B cell (primary cell): ENCODE measurements at regions not wholly inside any gene's neighbourhood (a gene's known extent, or its start where the extent isn't known, plus 50 kb on each side); places are given as distances from the start of the nearest gene placed in this dataset.

Experiments used
- ATAC-seq: fragments of 200-7000 bp; cut with Tn5 transposase; one replicate; pipeline ENCODE4 v1.10.0; 2021; ENCODE audit warnings: low read depth, mild to moderate bottlenecking, moderate number of reproducible peaks, moderate library complexity
- CTCF ChIA-PET: fragments of 350-600 bp; sonication (Branson Sonifier 250); formaldehyde crosslinking; loops from one replicate; lab custom pipeline; 2021; ENCODE audit warnings: antibody characterized with exemption, inconsistent platforms; lab: Charles Lee
- POLR2A ChIA-PET: fragments of 350-600 bp; sonication (Branson Sonifier 250); formaldehyde crosslinking; loops from one replicate; lab custom pipeline; 2021; ENCODE audit warnings: antibody characterized with exemption; lab: Charles Lee
- DNase-seq: peaks from one replicate; pipeline ENCODE4 v3.0.0; 2013
- H2AFZ ChIP-seq: 2 replicates; pipeline ENCODE4 v1.6.1; 2012; ENCODE audit warnings: mild to moderate bottlenecking, low read depth, low read length; ENCODE audit not compliant: insufficient read depth, poor library complexity, severe bottlenecking
- H3K27ac ChIP-seq, 2 donors: 1 replicate in 1 of 2; 2 replicates in 1 of 2; pipeline ENCODE4 v1.5.1; 2012 to 2013; ENCODE audit warnings: low read length in 2 of 2, mild to moderate bottlenecking in 2 of 2, moderate library complexity in 1 of 2
- H3K27me3 ChIP-seq, 4 experiments: fragments of 200-600 bp in 1 of 4; sonication (generic) in 1 of 4; replicated peaks in 1 of 4; 1 replicate in 2 of 4; 2 replicates in 2 of 4; pipeline versions ENCODE4 v1.6.1 to v1.7.0; 2013 to 2016; ENCODE audit warnings: low read length in 3 of 4, mild to moderate bottlenecking in 2 of 4, mixed read lengths in 1 of 4, moderate library complexity in 1 of 4; ENCODE audit not compliant: insufficient read depth in 4 of 4, control insufficient read depth in 3 of 4; ENCODE audit errors: control extremely low read depth in 1 of 4
- H3K36me3 ChIP-seq, 2 experiments: replicated peaks in 1 of 2; 1 replicate in 1 of 2; 2 replicates in 1 of 2; pipeline versions ENCODE4 v1.6.1 to v1.7.1; 2013; ENCODE audit warnings: low read length in 1 of 2; ENCODE audit not compliant: insufficient read depth in 2 of 2, control insufficient read depth in 1 of 2; ENCODE audit errors: control extremely low read depth in 1 of 2, extremely low read depth in 1 of 2
- H3K4me1 ChIP-seq, 2 donors: fragments of 200-600 bp in 1 of 2; sonication (generic) in 1 of 2; 1 replicate in 1 of 2; 2 replicates in 1 of 2; pipeline versions ENCODE4 v1.5.1 to v1.6.1; 2013 to 2017; ENCODE audit warnings: low read length in 2 of 2; ENCODE audit not compliant: control insufficient read depth in 2 of 2, insufficient read depth in 2 of 2
- H3K4me2 ChIP-seq: replicated peaks from 2 replicates; pipeline ENCODE3; 2012; ENCODE audit warnings: mild to moderate bottlenecking, low read depth, low read length; ENCODE audit not compliant: poor library complexity, severe bottlenecking
- H3K4me3 ChIP-seq, 5 experiments: fragments of 200-600 bp in 1 of 5; sonication (generic) in 1 of 5; 1 replicate in 3 of 5; 2 replicates in 2 of 5; pipeline versions ENCODE4 v1.5.1 to v1.7.0; 2011 to 2016; ENCODE audit warnings: low read length in 4 of 5, mild to moderate bottlenecking in 4 of 5, low read depth in 2 of 5, control low read depth in 1 of 5, moderate library complexity in 1 of 5; ENCODE audit not compliant: insufficient read depth in 1 of 5; ENCODE audit errors: control extremely low read depth in 1 of 5, extremely low read depth in 1 of 5
- H3K79me2 ChIP-seq: fragments of 200-600 bp; sonication (generic); one replicate; pipeline ENCODE4 v1.6.0; 2016; ENCODE audit warnings: low read length; ENCODE audit not compliant: control insufficient read depth, insufficient read depth
- H3K9ac ChIP-seq: fragments of 200-600 bp; sonication (generic); 2 replicates; pipeline ENCODE4 v1.6.1; 2017; ENCODE audit warnings: mild to moderate bottlenecking, low read length, moderate library complexity
- H3K9me3 ChIP-seq, 3 donors: one replicate each; pipeline versions ENCODE4 v1.6.1 to v1.7.1; 2013; ENCODE audit warnings: low read length in 2 of 3; ENCODE audit not compliant: control insufficient read depth in 2 of 3, insufficient read depth in 1 of 3; ENCODE audit errors: control extremely low read depth in 1 of 3
- H4K20me1 ChIP-seq: 2 replicates; pipeline ENCODE4 v1.6.0; 2012; ENCODE audit warnings: mild to moderate bottlenecking, low read length; ENCODE audit not compliant: insufficient read depth, control insufficient read depth, poor library complexity, severe bottlenecking
- H3K27ac Mint-ChIP-seq: one replicate; pipeline ENCODE4 v1.8.0; 2021; ENCODE audit warnings: mixed read lengths
- H3K27me3 Mint-ChIP-seq: one replicate; pipeline ENCODE4 v1.8.0; 2021; ENCODE audit warnings: mixed read lengths
- H3K4me1 Mint-ChIP-seq: one replicate; pipeline ENCODE4 v1.8.0; 2021; ENCODE audit warnings: mixed read lengths
- H3K4me3 Mint-ChIP-seq: one replicate; pipeline ENCODE4 v1.8.0; 2021; ENCODE audit warnings: mixed read lengths
- H3K9me3 Mint-ChIP-seq: one replicate; pipeline ENCODE4 v1.8.0; 2022; ENCODE audit warnings: mixed read lengths; ENCODE audit not compliant: insufficient read depth
- EZH2 ChIP-seq: IDR thresholded peaks from 2 replicates; pipeline ENCODE4 v1.6.1; 2012; ENCODE audit warnings: borderline replicate concordance, low read depth, mild to moderate bottlenecking, moderate library complexity, low read length; ENCODE audit not compliant: insufficient read depth, poor library complexity, severe bottlenecking
- WGBS: methylation state at CpG from one replicate; pipeline ENCODE4 v1.1.5; 2013; ENCODE audit warnings: missing lambda C conversion rate; ENCODE audit not compliant: insufficient coverage; 5-methylcytosine and 5-hydroxymethylcytosine counted together
- intact Hi-C: fragments of 100-400 bp; cut with micrococcal nuclease; formaldehyde crosslinking; loops from one replicate; pipeline ENCODE4 v1.10.0; 2022
- TF ChIP-seq, protein P1 (sequence below): fragments of 200-600 bp; IDR thresholded peaks from one replicate; pipeline ENCODE4 v1.8.0; 2022; ENCODE audit warnings: antibody characterized with exemption, mild to moderate bottlenecking

DNA sequence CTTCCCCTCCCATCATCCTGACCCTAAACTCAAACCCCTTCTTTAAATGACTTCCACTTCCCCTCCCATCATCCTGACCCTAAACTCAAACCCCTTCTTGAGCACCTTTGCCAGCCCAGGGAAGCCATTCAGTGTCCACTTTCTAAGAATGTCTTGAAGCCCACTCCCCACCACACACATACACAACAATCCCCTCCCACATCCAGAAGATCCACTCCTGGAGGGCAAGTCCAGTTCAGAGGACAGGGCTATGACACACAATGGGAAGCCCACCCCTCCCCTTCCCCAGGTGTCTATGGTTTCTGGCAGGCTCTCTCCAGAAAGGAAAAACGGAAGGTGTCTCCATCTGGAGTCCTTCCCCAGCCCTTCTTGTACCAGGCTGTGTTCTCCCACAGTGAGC is 117.1 kb downstream of the KCNA5 start:
- Histone ChIP-seq H2AFZ (no peak overlapping the region), H3K9ac (no peak overlapping the region), H4K20me1 (no peaks in the 10 kb centered on the region), H3K4me1 (no peaks in the 10 kb centered on the region), H3K9me3 (no peaks in the 10 kb centered on the region), H3K27me3 (no peaks in the 10 kb centered on the region), H3K79me2 (no peaks in the 10 kb centered on the region), H3K4me3 (no peak overlapping the region), H3K4me2 (no peak overlapping the region), H3K27ac (no peak overlapping the region), H3K36me3 (no peaks in the 10 kb centered on the region)
- TF ChIP-seq, protein P1, sequence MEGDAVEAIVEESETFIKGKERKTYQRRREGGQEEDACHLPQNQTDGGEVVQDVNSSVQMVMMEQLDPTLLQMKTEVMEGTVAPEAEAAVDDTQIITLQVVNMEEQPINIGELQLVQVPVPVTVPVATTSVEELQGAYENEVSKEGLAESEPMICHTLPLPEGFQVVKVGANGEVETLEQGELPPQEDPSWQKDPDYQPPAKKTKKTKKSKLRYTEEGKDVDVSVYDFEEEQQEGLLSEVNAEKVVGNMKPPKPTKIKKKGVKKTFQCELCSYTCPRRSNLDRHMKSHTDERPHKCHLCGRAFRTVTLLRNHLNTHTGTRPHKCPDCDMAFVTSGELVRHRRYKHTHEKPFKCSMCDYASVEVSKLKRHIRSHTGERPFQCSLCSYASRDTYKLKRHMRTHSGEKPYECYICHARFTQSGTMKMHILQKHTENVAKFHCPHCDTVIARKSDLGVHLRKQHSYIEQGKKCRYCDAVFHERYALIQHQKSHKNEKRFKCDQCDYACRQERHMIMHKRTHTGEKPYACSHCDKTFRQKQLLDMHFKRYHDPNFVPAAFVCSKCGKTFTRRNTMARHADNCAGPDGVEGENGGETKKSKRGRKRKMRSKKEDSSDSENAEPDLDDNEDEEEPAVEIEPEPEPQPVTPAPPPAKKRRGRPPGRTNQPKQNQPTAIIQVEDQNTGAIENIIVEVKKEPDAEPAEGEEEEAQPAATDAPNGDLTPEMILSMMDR, result no peak
- TF ChIP-seq EZH2, result no peak
- Mint-ChIP-seq H3K27ac (no peak overlapping the region), H3K4me1 (no peaks in the 10 kb centered on the region), H3K27me3 (peaks cover 26% of the 10 kb centered on the region), H3K4me3 (no peak overlapping the region), H3K9me3 (no peaks in the 10 kb centered on the region)
- WGBS, result 83% methylated on average over 1 of the region's 1 CpG
- ATAC-seq, result no peak
- POLR2A ChIA-PET, result no interaction called here
- no peak for DNase-seq
- CTCF ChIA-PET, result no interaction called here
- intact Hi-C loops, result no loop called here

DNA sequence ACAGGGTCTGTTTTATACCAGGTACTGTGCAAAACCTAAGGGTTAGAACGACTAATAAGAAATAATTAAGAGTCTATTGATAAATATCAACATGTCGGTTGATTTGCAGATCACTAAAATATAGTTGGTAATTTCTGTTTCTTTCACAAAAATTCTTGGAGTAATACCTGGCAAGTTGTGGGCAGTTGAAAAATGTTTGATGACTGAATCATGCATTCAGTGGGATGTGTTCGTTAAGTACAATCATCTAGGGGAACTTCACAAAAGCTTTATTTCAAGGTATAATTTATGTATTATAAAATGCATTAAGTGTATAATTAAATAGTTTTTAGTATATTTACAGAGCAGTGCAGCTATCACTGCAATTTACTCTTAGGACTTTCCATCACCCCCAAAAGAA is 120.0 kb downstream of the KCNA5 start:
- Histone ChIP-seq H3K4me2 (no peak overlapping the region), H3K9me3 (no peaks in the 10 kb centered on the region)
- intact Hi-C loops, result no loop called here

More for the DNA sequence above, 120.0 kb downstream of the KCNA5 start:
- no peak overlapping the region for H2AFZ ChIP-seq
- H3K27me3 Mint-ChIP-seq, result peaks cover 26% of the 10 kb centered on the region
- H3K36me3 ChIP-seq, result no peaks in the 10 kb centered on the region
- DNase-seq (no peak), ATAC-seq (no peak)
- ChIA-PET POLR2A (no interaction called here), CTCF (no interaction called here)
- TF ChIP-seq EZH2, result no peak
- TF ChIP-seq, protein P1, result no peak
- no peaks in the 10 kb centered on the region for H4K20me1 ChIP-seq
- no peak overlapping the region for H3K27ac Mint-ChIP-seq
- no peaks in the 10 kb centered on the region for H3K9me3 Mint-ChIP-seq
- H3K4me1 ChIP-seq, result no peaks in the 10 kb centered on the region
- H3K27ac ChIP-seq, result no peak overlapping the region
- no peak overlapping the region for H3K4me3 Mint-ChIP-seq
- WGBS, result no CpG with 5 or more reads among the region's 3 CpGs
- no peaks in the 10 kb centered on the region for H3K4me1 Mint-ChIP-seq
- H3K9ac ChIP-seq, result no peak overlapping the region
- no peak overlapping the region for H3K4me3 ChIP-seq
- H3K27me3 ChIP-seq, result no peaks in the 10 kb centered on the region
- no peaks in the 10 kb centered on the region for H3K79me2 ChIP-seq
